GM19035 (cell line): ENCODE measurements at regions not wholly inside any gene's neighbourhood (a gene's known extent, or its start where the extent isn't known, plus 50 kb on each side); places are given as distances from the start of the nearest gene placed in this dataset.

Experiments
- ATAC-seq: cut with Tn5 transposase; IDR thresholded peaks from one replicate; pipeline ENCODE4 v1.9.1; 2021; ENCODE audit not compliant: unreplicated experiment

DNA sequence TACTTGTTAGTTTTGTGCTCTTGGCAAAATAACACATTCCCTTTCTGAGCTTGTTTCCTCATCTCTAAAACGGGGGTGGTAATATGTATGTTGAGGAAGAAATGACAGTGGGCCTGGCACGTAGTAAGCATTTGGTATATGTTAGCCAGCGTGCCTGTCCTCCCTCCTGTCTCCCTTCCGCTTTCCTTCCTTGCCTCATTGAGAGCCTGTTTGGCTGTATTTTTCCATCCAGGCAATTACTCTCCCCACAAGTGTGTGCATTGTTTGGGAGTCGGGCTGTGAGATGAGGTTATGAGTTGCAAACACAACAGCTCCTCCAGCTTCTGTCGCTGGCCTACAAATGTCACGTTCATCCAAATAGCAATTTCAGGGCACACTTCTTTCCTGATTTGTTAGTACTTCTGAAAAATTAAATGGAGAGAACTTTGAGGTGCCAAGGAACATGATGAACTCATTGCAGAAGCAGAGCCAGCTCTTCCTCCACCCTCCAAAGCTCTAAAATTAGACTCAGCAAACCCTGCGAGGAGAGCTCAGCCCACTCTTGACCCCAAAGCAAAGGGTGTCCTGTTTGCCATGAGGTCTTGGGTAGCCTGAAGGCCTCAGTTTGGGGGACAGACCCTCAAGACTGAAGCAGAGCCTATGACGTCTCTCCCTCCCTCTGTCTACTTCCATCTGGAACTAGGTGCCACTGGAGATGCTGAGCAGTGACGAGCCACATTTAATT is 50.7 kb upstream of the TOX2 start:
- ATAC-seq = no peak

DNA sequence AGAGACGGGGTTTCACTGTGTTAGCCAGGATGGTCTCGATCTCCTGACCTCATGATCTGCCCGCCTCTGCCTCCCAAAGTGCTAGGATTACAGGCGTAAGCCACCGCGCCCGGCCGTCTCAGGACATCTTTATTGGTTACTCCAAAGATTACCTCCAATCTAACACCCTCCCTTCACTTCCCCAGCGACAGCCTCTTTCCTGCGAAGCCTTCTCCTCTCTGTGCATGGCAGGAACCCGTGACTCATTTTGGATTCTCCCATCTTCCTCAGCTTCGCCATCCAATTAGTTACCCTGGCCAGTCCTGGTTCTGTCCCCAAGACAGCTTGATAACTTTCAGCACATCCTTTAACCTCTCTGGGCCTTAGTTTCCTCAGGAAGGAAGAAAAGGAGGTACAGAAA is 51.3 kb upstream of the TOX2 start:
- no peak for ATAC-seq

DNA sequence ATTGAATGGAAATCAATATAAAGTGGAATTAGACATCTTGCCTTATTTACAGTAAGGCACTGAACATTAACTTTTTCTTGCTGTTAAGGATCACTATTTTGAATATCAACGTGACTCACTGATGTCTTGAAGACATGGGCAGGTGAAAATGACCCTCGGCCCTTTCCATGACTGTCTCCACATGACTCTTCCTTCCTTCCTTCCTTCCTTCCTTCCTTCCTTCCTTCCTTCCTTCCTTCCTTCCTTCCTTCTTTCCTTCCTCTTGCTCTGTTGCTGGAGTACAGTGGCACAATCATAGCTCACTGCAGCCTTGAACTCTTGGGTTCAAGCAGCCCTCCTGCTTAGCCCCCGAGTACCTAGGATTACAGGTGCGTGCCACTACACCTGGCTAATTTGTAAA is 52.2 kb upstream of the TOX2 start:
- ATAC-seq = no peak

DNA sequence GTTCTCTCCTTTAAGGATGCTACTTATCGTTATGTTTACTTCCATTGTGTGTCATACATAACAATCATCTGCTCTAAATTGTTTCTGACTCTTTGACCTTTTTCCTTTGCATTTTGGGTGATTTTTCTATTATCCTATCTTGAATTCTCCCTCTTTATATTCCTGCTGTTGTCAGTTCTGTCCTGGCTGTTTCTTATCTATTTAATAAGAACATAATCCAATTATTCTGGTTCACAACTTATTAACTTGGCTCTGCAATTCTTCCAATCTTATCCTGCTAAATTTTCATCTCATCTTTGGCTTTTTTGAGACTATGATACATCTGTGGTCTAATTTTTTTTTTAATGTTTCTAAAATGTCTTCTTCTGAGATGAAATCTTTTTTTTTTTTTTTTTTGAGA is 54.7 kb upstream of the TOX2 start:
- ATAC-seq = no peak

GRCh38 chr20:43857932-43858331 is 56.7 kb upstream of the TOX2 start:
- ATAC-seq = no peak

DNA sequence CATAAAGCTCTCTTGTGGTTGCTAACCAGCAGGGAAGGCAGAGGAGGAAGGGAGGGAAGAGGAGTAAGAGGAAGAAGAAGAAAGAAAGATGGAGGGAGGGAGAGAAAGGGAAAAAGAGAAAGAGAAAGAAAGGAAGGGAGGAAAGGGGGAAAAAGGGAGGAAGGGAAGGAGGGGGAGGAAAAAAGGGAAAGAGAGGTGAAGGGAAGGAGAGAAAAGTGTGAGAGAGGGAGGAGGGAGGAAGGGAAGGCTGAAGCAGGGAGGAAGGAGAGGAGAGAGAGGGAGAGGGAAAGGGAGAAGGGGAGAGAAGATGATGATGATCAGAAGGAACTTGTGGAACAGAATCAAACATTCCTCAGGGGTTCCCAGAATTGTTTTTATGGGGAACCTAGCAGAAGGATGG is 57.5 kb upstream of the TOX2 start:
- no peak for ATAC-seq

DNA sequence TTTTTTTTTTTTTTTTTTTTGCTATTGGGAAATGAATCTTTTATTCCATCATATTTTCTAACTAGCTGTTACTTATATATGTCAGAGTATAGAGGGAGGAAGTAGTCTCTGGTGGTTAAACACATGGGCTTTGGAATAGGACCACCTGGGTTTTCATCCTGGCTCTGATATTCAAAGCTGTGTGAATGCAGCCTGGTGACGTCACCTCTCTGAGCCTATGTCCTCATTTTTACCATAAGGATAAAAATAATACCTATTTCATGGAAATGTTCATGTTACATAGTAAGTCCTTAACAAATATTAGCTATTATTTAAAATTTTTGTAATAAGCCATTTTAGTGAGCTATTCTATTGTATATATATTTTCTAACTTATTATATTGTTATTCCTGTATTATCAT is 58.8 kb upstream of the TOX2 start:
- no peak for ATAC-seq

DNA sequence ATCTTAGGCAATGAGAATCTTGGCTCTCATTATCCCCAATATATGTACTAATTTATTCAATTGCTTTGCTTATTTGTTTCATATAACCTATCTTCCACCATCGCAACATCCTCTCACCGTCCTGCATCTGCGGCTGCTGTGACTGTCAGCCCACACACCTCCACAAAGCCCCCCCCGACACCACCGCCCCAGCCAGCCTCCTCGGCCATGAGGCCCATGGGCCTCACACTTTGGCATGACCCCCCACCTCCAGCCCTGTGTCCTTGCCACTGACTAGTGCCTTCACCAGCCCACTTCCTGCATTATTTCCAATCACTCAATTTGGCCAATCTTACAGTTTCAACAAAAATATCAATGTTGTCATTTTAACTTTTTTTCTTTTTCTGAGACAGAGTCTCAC is 60.7 kb upstream of the TOX2 start:
- ATAC-seq = no peak

DNA sequence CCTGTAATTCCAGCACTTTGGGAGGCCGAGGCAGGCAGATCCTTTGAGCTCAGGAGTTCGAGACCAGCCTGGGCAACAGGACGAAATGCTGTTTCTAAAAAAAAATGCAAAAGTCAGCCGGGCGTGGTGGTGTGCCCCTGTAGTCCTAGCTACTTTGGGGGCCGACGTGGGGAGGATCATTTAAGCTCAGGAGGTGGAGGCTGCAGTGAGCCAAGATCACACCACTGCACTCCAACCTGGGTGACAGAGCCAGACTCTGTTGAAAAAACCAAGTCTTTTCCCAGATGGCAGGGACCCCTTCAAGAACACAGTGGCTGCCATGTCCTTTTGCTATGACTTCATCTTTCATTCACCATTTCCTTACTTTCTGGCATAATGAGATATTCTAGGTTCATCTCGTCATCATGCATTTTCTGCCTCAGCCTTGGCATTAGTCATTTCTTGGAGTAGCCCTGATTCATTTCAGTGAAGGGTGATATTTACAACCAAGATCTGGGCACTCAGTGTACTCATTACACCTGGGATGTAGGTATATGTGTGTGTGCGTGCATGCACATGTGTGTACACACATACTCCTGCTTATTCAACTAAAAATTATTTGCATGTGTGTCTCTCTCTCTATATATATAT is 61.4 kb upstream of the TOX2 start:
- ATAC-seq = no peak

GRCh38 chr20:43849496-43850186 is 65.0 kb upstream of the TOX2 start:
- ATAC-seq = no peak

GRCh38 chr20:43846516-43846905 is 68.1 kb upstream of the TOX2 start:
- ATAC-seq = no peak

DNA sequence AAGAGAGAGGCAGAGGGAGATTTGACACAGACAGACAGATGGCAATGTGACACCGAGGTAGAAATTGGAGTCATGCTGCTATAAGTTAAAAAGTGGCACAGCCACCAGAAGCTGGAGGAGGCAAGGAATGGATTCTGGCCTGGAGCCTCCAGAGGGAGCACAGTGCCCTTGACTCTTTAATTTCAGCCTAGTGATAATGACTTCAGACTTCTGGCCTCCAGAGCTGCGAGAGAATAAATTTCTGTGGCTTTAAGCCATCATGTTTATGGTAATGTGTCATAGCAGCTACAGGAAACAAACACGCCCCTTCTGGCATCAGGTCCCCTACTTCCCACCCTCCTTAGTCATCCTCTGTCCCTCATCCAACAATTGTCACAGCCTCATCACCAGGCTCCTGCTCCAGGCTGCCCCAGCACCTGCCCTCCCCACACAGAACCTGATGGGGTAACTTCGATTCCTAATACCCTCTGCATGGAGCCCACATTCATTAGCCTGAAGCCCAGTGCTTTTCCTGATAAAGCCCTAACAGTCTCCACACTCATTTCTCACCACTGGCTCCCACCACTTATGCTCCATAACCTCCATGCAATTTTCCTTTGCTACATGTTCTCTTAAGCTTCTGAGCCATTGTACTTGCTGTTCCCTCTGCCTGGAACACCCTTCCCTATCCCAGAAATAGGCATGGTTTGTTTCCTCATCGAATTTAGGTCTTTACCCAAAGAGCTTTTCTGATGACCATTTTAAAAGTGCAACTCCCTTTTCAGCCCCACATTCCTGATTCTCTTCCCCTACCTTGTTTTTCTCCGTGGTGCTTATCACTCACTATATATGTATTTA is 69.7 kb upstream of the TOX2 start:
- no peak for ATAC-seq

- ATAC-seq = no peak
Measured at GRCh38 chr20:43843965-43844660, 70.5 kb upstream of the TOX2 start.

GRCh38 chr20:43843096-43843964 is 71.3 kb upstream of the TOX2 start:
- no peak for ATAC-seq

- ATAC-seq = no peak
Measured at GRCh38 chr20:43842126-43843020, 72.3 kb upstream of the TOX2 start.

DNA sequence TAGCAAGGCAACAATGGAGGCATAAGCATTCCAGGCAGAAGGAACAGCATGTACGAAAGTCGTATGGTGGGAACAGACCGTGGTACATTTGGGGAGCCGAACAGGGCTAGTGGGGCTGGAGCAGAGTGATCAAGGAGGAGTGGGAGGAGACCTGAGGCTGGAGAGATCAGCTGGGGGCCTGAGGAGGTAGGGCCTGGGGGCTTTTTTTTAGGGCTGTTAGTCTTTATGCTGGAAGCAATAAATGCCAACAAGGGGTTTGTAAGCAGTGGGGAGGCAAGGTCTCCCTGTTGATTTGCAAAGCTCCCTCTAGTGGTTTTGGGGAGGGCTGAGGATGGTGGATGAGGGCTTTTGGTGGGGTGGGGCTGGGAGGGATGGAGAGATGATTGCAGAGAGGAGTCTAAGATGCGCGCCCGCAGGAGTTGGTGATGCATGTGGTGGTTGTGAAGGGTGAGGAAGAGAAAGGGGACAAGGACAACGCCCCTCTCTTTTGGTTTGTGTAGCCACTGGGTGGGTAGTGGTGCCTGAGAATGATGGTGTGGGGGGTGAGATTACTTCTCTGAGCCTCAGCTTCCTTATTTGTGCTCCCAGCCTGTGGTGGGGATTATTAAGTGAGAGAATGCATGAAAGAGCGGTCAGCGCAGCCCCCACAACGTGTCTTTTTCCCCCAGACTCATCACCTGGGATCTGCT is 74.1 kb upstream of the TOX2 start:
- no peak for ATAC-seq

DNA sequence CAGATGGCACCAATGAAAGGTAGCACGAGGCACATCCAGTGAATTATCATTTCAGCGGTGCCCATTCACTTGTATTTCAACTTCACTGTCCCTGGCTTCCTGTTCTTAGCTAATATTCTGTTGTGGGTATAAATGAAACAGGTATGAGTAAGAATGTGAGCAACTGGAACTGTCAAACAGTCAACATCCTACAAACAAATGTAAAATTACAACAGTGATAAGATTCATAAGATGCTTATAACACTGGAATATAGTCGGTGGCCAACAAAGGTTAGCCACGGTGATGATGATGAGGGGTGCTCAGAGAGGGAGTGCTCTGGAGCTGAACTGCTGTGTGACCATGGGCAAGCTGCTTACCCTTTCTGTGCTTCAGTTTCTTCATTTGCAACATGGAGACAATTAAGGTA is 74.9 kb upstream of the TOX2 start:
- no peak for ATAC-seq

DNA sequence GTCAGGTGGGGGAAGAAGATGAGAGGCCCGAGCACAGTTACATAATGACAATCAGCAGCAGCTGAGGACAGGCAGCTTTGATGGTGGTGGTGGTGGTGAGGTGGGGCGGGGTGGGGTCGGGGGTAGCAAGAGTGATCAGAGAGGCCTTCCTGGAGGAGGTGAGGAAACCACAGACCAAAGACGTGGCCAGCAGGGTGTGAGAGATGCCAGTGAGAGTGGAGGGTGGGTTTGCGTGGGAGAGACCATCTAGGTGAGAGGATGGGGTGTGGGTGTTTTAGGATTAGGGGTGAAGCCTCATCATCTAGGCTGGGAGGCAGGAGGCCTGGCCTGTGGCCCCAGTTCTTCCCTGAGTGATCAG is 76.0 kb upstream of the TOX2 start:
- no peak for ATAC-seq
